Cardiac septum (tissue), 1 donor: ENCODE measurements at regions not wholly inside any gene's neighbourhood (a gene's known extent, or its start where the extent isn't known, plus 50 kb on each side); places are given as distances from the start of the nearest gene placed in this dataset.

Experiments
- DNase-seq: peaks from one replicate; pipeline ENCODE4 v3.0.0-alpha.2; 2020; ENCODE audit warnings: low spot score
- intact Hi-C: fragments of 100-400 bp; cut with DNase I; formaldehyde crosslinking; loops from one replicate; pipeline ENCODE4 v1.14.0; 2022
- donor health status: DM: no; HTN: no; CAD: no.

DNA sequence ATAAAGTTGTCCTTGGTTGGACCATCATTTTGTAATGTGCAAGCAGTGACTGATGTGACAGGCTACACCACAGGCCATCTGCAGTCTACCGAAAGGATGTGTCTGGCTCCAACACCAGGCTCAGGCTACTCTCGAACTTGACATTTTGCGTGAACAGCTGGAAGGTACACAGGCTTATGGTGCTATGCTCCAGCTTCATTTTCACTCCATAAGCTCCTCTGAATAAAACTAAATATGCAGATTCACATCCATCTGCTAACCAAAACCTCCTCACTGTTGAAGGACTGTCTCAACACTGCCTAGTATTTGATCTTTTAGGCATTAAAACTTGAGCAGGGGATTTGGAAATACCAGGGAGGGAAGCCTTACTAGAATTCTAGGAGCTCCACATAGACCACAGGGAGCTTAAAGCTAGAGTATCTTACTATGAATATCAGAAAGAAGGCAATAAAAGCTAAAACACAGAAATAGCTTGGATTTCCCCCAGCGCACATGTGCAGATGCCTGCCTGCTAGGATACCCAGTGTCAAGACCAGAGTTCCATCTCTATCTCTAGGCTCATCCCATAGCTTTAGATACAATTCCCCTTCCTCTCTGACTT is 383.9 kb upstream of the FAT3 start:
- DNase-seq, result no peak
- intact Hi-C loops, result no loop called here

DNA sequence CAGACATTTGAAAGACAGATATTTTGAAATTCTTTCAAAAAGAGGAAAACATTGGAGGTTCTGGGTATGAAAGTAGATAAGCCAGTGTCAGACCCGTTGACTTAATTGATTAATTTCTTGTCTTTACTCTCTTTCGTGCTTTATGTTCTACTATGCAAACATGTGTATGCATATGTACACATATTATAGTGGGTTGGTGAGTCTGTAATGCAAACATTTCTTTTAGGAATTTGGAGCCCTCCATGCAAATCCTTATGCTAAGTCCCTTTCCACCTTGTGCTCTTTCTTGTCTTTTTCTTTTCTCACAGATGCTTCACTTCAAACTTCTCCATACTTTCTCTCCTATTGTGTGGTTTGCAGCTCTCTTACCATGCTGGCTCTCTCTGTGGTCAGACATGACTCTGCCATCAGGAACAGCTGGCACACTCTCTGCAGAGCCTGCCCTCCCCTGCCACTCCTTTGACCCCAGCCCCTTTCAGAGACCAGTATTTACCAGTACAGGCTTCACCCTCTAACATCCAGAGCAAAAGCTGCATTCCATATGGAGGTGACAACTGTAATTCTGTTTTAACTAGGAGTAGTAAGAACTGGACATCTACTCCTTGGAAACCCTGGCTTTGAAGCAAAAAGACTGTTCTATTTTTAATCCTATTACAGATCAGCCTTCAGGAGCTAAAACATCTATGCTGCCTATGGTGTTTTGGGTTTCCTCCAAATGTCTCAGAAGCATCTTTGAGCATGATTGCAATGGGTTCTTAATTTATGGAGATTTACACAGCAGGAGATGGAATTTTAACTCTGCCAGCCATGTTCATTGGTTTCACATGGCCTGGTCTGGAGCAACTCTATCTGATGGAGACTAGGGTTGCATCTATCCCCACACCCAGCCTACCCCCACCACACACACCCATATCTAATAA is 386.9 kb upstream of the FAT3 start:
- intact Hi-C loops, result no loop called here
- DNase-seq, result no peak

DNA sequence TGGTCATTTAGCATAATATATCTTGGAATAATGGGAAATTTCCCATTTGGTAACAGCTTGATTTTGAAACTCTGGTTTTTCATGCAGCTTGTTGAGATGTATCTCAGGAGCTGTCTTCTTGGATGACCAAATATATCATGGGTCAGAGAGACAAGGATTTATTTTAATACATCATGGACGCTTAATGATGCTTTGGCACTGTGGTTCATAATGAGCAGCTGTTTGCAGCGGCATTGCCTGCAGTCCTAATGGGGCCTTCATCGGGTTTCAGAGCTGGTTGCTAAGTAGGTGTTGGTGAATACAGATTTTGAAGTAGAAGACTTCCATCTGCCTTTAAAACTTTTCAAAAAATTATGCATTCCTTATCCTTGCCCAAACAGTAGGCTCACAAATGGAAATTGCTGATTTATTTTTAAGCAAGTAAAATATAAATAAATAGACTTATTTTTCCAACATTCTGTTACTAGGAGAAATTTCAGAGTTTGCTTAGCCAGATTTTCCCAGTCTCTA is 389.5 kb upstream of the FAT3 start:
- intact Hi-C loops, result no loop called here
- no peak for DNase-seq

DNA sequence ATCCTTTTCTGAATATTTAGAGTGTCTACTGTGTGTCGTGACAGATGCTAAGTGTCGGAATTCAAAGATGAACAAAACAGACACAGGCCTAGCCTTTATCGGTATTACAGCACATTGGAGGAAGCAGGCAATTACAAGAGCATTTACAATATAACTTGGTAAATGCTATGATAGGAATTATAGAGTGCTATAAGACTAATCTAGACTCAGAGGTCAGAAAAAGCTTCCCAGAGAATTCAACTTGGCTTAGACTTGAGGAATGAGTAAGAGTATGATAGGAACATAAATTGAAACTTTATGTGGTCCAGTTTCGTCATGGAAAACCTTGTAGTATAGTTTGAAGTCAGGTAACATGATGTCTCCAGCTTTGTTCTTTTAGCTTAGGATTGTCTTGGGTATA is 395.7 kb upstream of the FAT3 start:
- DNase-seq, result no peak
- intact Hi-C loops, result no loop called here

DNA sequence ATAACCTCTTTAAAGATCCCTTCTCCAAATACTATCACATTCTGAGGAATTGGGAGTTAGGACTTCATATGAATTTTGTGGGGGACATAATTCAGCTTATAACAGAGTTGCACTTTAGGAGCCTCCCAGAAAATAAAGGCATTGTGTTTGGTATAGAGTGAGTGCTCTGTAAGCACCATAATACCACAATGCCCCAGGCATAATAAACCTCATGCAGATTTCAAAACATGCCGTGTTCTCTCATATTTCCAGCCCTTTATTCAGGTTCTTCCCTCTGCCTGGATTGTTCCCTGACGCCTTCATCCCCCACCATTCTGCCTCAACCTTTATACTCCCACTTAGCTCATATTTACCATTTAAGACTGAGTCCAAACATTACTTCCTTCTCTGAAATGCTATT is 398.8 kb upstream of the FAT3 start:
- no peak for DNase-seq
- intact Hi-C loops, result no loop called here

DNA sequence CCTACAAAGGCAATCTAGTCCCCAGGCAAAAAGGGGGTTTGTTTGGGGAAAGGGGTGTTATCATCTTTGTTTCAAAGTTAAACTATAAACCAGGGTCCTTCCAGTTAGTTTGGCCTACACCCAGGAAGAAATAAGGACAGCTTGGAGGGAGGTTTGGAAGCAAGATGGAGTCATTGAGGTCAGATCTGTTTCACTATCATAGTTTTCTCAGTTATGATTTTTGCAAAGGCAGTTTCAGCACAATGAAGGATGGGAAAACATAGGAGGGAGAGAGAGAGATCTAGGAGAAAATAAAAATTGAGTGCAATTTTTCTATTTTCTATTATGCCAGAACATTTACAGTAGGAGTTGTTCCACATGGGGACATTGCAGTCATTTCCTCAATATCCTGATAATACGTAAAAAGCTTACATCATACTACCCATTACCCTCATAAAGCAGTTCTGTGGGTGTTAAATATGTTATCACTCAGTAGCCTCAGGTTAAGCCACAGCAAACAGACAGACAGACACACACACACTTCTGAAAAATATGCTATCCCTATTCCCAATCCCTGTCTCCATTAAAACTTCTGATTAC is 401.3 kb upstream of the FAT3 start:
- intact Hi-C loops, result no loop called here
- DNase-seq, result no peak

DNA sequence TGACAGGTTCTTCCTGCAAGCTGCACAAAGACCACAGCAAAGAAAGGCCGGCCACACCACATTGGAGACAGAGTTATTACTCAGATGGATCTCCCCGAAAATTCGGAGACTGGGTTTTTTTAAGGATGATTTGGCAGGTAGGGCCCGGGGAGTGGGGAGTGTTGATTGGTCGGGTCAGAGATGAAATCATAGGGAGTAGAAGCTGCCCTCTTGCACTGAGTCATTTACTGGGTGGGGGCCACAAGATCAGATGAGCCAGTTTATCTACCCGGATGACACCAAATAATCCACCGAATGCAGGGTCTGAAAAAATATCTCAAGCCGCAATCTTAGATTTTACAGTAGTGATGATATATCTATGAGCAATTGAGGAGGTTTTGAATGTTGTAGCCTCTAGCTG is 401.8 kb upstream of the FAT3 start:
- intact Hi-C loops, result no loop called here
- DNase-seq, result no peak

DNA sequence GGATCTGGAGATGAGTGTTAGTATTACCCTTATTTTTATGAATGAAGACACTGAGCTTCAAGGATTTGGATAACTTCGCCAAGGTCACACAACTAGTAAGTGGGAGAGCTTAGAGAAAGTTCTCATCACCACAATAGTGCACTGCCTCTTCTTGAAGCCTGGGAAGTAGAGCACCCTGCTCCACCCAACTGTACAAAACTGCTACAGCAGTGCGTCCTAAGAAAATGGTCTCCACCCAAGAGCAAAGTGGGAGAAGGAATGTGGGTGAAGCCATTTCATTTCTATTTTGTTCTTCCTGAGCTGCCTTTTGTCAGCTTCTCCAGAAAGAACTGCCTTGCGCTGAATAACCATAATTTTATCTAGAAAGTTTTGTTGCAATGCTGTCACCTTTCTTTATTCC is 403.9 kb upstream of the FAT3 start:
- no peak for DNase-seq
- intact Hi-C loops, result no loop called here

DNA sequence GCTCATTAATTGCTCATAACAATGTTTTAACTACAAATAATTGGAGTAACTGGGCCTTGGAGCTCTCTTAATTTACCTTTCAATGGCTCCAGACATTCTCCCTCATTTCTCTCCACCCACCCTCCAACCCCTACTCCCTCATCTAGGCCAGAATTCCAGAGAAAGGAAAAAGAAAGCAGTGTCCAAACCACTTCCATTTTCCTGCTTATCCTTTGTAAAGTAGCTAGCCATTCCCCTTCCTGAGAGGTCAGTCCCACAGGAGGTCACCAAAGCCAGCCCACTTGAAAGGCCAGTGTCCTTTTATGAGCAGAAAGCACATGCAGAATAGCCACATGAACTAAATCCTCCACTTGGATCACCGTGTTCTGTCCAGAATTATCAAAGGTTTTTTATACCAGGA is 404.8 kb upstream of the FAT3 start:
- intact Hi-C loops, result no loop called here

DNA sequence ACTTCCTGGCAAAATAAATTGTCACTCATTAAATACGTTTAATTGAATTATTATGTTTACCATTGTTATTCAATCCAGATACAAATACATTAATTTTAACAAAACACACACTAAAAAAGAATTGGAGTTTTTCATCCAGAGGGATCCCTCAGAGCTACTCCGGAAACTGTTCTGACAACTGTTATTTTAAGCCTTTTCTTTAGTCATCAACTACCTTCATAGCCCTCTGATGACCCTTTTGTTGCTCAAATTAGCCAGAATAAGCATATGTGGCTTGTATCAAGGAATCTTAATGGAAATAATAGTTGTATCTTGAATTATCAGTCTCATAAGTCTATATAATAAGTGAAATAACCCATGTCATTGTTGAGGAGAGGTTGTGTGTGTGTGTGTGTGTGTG is 405.4 kb upstream of the FAT3 start:
- no peak for DNase-seq
- intact Hi-C loops, result no loop called here

More for the DNA sequence above, 404.8 kb upstream of the FAT3 start:
- DNase-seq, result no peak

DNA sequence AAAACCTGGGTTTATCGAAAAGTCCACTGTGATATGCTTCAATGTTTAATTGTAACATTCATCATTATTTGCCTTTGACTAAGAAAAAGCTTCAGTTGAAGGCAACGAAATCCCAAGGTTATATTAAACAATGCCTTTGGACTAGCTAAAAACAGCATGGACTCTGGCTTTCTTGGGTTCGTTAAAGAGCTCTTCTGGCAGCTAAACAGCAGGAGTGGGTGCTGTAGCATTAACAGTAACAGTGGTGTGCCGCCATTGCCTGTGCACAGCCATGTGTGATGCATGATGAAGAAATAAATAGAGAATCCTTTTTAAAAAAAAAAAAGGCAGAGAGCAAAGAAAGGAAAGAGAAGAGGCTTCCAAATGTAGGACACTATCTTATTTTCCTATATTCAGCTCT is 406.6 kb upstream of the FAT3 start:
- DNase-seq, result no peak
- intact Hi-C loops, result no loop called here

DNA sequence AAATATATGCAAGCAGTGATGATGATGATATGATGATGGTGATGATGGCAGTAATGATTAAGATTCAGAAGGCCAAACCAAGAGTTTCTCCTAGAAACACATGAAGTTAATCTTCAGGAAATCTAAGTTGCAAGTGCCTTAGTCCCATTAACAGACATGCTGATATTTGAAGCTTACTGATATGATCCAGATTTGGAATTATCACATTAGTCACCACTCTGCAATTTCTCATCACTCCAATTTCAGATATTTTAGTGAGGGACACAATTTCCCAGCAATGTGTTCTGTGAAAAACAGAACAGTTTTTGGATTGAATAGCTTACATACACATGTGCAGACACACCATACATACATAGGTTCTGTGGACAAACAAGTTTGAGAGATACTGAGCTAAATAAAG is 411.4 kb upstream of the FAT3 start:
- no peak for DNase-seq
- intact Hi-C loops, result no loop called here

DNA sequence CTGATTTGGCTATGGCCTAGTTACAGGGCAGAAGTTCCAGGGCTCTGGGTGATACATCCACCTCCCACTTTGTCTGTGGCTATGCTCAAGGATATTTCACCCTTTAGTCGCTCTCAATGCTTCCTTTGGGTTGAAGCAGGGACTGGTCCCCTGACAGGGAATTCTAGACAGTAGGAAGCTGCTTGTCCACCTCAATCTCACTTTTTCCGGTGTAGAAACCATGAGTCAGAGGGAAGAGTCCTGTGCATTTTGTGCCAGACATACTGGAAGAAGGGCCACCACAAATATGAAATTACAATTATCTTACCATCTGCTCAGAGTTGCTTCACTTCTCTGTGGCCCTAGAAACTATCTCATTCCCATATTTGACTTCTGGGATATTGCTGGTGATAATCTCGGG is 413.7 kb upstream of the FAT3 start:
- intact Hi-C loops, result no loop called here
- DNase-seq, result no peak

DNA sequence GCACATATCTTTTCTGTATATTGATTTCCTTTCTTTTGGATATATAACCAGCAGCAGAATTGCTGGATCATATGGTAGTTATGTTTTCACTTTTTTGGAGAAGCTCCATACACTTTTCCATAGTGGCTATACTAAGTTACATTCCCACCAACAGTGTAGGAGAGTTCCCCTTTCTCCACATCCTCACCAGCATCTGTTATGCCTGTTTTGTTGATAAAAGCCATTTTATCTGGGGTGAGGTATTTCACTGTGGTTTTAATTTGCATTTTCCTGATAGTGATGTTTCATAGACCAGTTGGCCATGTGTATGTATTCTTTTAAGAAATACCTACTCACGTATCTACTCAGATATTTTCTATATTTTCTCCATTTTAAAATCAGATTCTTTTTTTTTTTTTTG is 419.3 kb upstream of the FAT3 start:
- no peak for DNase-seq

DNA sequence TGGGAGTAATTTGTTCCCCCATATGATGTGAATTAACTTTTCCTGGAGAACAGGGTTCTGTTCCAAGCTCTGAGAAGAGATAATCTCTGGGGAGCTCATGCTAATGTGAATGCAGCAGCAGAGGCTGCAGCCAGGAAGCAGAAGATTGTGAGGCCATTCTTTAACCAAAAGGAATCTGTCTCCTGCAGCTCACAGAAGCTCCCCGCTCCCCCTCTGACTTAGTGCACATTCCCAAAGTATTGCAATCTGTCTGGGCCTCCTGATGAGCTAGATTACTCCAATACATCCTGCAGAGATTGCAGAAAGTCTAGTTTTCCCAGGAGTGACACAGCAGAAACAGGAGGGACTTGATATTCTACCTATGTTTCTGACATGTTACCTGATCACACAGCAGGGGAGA is 420.6 kb upstream of the FAT3 start:
- DNase-seq, result no peak
- intact Hi-C loops, result no loop called here

More for the DNA sequence above, 419.3 kb upstream of the FAT3 start:
- intact Hi-C loops, result no loop called here

DNA sequence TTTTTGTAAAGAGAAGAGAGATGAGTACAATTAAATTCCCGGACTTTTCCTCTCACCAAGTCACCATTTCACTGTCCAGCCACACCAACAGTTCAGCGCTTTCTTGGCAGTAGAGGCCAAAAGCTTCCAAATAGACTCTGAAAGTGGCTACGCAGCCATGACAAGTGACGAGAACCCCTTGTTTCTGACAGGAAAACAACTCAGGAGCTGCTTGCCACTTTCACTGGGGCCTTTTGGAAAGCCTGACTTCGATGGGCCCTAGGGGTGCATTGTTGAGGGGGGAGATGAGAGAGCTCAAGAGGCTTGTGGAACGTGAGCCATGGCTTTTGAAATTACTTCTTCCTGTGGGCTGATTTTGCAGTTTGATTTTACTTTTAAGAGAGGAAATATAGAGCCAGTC is 422.1 kb upstream of the FAT3 start:
- no peak for DNase-seq
- intact Hi-C loops, result no loop called here

DNA sequence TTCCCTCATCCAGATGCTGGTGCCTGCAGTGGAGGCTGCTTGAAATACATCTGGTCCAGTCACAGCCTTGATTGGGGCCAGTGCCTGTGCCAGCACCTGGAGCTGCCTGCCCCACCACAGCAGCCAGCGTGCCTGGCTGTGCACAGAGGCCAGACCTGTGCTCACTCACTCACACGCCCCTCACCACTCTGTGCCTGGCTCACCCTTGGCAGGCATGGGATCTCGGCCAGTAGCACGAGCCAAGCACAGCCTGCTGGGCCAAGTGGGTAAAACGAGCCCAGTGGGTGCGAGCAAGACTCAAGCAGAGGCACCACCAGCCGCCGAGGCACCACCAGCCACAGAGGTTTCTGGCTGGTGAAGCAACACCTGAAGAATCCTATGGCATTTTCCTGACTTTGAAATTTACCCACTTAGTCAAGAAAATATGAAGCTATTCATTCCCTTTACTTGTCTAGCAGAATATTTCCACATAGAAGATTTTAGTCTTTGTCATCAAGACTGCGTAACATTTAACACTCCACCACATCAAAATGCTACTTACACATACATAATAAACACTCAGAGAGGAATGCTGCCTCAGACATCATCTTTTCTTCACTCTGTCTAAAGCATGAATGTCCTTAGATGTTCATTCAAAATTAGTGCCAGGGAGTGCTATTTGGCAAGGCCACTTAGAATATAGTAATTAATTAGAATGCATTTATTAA is 424.3 kb upstream of the FAT3 start:
- DNase-seq, result no peak
- intact Hi-C loops, result no loop called here

DNA sequence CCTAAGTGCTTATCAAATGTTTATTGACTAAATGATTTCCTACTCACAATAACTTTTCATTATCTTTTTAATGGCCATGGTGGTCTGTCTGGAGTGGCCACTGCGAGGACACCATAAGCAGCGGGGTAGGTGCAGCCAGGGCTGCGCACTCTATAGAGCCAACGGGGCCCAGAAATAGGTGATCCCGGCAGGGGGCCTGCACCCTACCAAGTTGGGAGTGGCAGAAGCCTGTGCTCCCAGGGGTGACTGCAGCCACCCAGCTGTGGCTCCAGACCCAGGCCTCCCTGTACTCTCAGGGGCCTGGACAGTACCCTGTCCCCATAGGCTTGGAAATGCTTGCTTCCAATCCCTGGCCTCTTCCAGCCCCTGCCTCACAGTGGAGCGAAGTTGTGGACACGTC is 426.4 kb upstream of the FAT3 start:
- intact Hi-C loops, result no loop called here
- DNase-seq, result no peak

DNA sequence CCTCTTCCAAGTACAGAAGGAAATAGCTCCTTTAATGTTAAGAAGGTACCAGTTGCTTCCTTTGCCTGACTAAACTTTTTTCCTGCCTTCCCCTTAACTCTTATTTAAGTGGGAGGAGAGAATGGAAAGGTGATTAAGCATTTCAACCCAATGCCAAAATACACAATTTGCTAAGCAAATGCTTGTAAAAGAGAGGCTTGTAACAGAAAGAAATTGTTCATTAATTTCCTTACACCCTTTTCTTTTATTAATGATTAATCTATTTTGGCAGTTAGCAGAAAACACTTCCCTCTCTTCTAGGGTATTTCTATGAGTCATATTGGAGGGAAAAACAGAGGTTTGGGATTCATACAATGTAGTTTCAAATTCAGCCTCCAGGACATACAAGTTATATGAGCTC is 427.6 kb upstream of the FAT3 start:
- no peak for DNase-seq
- intact Hi-C loops, result no loop called here

DNA sequence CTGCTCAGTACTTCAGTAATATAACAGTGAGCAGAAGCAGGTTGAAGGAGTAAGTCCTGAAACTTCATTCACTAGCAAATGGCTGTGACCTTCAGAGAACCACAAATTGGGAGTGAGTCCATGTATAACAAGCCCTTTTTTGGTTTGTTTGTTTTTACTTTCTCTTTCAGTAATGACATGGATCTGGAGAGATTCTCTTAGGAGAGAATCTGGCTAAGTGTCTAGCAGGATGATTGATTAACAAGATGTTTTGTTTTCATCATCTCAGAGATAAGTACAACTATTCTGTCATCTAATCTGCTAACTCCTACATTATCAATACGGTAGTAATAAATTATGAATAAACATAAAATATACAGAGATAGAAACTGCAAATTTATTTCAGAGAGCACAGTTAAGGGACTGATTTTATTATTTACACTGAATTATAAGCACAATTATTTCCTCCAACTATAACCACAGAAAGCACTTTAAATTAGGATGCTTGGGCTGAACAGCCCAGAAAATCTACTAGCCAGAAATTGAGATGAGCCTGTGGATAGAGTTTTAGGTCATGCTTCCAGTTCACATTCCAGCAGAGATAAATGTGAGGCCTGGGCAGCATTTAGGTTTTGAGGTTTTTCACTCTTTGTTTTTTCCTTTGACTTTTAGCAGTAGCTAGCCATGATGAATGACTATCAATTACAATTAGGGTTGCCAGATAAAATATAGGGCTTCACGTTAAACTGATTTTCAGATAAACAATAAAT is 429.3 kb upstream of the FAT3 start:
- DNase-seq, result no peak
- intact Hi-C loops, result no loop called here
